ENCODE measurements at regions not wholly inside any gene's neighbourhood (a gene's known extent, or its start where the extent isn't known, plus 50 kb on each side); places are given as distances from the start of the nearest gene placed in this dataset.

DNA sequence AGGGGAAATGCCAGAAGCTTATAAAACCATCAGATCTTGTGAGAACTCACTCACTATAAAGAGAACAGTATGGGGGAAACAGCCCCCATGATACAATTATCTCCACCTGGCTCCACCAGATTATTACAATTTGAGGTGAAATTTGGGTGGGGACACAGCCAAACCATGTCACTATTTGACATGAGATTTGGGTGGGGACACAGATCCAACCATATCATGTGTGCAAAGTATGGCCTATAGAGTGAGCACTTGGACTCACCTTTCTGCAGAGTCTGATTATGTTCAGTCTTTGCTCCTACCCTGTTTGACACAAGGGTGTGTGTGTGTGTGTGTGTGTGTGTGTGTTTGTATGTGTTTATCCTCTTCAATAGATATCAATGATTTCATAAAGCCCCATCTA lies 287.5 kb downstream of the ZNF536 start:
- no peak for DNase-seq (ENCODE audit: low read depth)

DNA sequence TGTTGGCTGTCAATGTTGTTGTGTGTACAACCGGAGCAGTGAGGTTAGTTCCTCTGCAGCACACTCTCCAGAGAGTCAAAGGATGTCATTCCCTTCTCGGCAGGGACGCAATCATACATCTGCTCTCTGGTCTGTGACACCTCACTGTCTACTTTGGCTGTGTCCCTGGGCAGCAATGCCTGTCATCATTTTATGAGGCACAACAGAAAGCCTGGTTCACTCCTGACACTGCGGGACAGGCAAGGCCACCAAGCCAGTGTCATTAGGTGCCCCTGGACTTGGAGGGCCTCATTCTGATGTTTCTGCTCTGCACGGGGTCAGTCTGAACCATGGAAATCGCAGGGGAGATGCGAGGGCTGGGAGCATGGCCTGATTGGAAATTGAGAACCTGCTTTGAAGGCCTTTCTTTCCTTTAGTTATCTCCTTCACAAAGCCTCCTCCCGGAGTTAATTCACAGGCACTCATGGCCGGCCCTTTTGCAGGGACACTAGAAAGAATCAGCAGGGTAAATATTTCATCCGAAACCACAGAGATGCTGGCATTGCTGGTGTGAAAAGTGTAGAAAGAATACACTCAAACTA lies 284.4 kb downstream of the ZNF536 start:
- no peak for DNase-seq (ENCODE audit: low read depth)

DNA sequence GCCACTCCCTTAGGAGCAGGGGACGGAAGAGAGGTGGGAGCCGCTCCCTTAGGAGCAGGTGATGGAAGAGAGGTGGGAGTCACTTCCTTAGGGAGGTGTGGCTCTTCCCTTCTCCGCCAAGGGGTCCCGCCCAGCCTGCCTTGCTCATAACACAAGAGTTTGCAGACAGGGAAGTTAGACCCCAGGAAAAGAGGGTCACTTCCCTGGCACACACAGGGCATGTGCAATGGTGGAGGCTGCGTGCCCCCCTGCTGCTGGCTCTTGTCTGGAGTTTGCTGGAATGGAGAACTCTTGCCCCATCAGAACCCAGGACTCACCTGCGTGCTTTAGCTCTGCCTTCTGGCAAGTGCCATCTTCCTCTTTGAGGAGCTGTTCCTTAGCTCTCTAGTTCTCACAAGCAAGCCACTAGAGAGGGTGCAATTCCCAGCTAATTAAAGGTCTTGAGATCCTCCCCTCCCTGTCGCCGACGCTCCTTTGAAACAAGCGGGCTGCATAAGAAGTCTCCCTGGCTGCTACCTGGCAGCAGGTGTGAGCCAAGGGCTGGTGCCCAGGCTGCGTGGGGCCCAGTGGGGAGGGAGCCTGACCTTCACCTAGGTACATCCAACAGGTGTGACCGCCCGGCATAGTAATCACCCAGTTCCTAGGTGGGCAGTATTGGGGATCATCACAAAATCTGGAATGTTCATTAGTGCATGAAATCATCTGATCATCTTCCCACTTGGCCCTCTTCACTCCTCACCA lies 281.6 kb downstream of the ZNF536 start:
- DNase-seq (ENCODE audit: low read depth): no peak

DNA sequence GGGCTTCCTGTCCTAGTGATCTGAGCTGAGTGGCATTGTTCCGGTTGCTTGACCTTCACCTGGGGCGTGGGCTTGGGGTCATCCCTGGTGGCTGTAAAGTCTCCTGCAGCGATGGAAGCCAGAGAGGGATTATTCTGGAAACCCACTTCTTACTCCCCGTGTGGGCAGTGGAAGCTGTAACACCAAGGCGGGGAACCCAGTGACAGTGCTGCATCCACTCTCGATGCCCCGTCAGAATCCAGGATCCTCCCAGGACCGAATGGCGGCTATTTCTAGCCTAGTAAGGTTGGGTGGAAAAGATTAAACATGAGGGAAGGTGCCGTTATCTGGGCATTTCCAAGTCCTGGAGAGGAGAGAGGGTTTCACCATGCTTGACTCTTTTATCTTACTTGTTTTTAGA lies 280.6 kb downstream of the ZNF536 start:
- DNase-seq (ENCODE audit: low read depth): no peak

DNA sequence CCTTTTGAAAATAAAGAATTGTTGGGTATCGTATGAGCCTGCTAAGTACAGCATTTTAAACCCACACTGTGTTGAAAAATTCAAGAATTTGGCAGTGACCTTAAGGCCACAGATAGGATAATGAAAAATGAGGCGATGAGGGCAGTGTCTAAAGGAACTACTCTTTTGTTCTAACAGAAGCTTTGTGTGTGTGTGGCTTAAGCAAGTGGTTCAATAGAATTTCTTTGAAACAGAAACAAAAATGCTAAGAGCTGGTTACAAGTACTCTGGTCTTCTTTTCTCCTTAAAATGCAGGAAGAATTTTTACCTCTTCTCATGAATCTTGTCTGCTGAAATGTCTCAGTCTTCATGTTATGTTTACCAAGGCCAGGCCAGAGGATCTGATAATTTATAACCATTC lies 279.5 kb downstream of the ZNF536 start:
- no peak for DNase-seq (ENCODE audit: low read depth)

DNA sequence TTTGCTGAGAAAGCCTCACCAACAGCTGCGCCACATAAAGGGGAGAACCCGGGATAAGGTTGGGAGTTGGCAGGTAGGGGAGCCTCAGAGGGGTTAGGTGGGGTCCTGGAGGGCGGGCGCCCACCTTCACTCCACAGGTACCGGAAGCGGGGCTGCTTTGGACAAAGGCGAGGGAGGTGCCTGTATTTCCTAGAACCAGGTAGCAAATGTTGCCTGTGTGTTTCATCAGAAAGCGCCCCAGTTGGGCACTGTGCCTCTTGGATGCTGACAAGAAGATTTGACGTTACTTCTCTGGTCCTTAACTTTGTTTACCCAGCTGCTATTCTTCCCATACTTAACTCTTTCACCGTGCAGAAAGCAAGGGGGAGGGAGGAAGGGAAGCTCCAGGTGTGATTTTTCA lies 278.9 kb downstream of the ZNF536 start:
- DNase-seq (ENCODE audit: low read depth): no peak

DNA sequence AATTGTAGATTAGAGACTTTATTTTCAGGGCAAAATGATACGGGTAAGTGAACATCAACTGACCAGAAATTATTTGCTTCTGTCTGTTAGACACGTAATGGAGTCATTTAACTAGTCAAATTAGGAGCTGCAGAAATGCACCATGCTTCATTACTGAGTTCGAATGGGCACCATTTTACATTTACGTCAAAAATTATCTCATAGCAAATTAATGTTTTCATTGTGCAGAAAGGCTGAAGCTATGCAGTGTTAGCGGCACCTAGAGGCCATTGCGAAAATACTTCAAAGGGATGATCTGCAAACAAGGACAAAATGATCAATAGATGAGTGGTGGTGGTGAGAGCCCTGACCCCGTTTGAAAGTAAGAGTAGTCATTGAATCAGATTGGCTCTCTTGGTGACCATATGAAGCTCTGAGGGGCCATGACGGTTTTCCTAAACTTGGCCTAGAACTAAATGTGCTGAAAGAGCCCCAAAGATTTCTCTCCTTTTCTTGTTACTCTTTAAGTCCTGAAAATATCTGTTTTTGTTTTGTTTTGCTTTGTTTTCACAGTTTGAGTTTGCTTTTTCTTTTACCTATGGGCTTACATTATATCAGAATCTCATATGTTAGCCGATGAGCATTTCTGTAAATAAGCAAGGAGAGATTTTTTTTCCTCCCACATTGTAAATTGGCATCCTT lies 277.9 kb downstream of the ZNF536 start:
- no peak for DNase-seq (ENCODE audit: low read depth)

DNA sequence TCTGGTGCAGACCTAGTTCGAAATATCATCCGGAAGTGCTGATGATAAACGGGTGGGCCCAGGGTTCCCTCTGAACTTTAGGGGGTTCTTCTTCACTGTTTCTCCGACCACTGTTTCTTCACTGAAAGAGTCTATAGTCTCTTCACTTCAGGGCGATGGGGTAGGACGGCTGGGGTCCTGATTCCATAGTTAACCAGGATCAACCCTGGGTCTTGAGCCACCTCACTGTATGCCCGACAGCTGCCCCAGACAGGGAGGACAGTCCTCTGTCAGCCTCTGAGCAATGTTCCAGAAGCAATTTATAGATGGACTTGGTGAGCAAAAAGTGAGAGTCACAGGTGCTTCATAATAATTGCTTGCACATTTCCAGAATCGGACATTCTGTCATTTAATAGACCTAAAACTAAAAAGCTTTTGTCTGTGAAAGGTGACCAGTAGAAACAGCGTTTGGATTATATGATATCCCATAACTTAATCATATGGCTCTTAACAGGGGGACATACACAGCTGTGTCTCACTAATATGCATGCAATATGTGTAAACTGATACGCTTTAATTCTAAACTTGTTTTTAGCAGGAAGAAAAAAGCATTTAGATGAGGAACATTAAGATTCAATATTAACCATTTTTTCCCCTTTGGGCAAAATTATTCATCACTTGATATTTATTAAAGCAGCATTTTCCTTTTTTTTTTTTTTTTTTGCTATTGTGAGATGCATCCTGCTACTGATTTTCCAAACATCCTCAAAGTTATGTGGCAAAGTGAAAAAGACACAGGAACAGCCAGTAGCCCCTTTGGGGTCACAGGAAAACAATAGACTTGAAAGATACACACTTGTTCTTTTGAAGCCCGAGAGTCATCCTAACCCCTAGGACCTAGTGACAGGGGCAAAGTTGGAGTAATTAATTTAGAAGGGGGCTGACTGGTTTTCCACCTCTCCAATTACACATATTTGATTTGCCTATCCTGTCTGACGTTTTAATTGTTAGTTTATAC lies 277.0 kb downstream of the ZNF536 start:
- no peak for DNase-seq (ENCODE audit: low read depth)

DNA sequence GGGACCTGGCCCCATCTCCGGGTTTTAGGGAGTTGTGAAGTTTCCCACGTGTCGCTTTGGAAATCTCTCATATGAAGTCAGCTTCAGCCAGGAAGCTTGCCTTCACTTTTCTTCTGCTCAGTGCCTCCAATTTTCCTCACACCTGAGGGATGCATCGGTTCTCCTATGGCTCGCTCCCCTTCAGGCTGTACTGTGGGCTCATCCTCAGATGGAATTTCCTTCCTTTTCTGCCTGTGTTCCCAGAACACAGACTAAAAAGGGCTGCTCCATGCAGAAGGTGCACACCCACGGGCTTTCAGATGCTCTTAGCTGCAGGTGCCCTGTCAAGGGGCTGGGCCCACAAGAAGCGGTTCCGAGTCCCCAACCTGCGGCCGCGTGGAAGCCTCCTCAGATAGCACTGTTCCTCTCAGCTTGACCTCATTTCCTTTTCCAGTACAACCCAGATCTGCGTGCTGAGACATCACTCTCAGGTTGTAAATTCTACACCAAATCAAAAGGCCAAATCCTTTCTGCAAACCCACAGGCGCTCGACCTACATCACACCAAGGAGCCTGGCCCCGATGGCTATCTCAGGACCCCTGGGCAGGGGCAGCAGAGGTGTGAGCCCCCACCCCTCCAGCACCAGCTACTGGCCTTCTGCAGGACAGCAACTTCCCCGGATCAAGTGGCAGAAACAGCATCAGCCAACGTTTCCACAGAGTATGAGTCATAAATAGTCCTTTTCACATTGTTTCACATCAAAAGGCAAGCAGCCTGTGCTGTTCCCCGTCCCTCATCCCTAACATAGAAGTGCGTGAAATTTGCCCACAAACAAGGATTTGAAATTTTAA lies 275.9 kb downstream of the ZNF536 start:
- no peak for DNase-seq (ENCODE audit: low read depth)

DNA sequence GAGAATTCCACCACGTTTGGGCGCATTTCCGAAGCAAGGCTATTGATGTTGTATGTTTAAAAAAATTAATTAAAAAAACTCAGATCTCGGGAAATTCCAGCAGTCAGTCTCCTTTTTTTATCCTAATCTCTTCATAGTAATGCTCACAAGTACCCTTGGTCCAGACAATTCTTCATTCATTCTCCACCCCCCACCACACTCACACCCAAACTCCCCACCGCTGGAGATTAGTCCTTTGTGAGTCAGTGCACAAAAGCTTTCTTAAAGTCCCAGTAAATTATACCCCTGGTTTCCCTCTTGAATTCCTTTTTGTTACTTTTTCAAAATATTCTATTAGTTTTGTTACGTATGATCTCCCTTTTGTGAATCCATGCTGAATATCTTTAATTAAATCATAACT lies 274.6 kb downstream of the ZNF536 start:
- DNase-seq (ENCODE audit: low read depth): no peak

DNA sequence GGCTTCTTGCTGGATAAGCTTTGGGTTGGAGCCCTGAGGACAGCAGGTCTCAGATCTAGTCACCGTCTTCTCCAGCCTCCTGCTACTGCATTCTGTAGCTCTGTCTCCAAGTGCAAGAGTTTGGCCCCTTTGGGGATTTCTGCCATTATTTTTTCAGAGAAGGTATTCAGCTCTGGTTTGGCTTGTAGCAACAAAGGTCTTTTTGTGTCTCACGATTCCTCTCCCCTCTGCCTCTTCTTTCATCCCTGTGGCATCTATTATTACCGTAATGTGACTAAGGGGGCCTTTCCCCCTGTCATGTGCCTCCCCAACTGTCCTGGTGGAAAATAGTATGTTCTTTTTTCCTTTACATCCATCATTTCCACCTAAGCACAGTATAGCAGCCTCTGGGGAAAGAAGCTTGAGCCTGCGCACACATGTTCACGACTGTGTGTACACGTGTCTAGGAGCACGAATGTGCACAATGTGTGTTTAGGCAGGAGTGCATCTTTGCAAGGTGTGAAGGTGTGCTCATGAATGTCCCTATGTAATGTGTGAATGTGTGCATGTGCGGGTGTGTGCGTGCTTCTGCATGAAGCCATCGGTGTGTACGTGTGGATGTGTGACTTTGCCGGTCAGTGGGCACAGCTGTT lies 273.9 kb downstream of the ZNF536 start:
- DNase-seq (ENCODE audit: low read depth): no peak

DNA sequence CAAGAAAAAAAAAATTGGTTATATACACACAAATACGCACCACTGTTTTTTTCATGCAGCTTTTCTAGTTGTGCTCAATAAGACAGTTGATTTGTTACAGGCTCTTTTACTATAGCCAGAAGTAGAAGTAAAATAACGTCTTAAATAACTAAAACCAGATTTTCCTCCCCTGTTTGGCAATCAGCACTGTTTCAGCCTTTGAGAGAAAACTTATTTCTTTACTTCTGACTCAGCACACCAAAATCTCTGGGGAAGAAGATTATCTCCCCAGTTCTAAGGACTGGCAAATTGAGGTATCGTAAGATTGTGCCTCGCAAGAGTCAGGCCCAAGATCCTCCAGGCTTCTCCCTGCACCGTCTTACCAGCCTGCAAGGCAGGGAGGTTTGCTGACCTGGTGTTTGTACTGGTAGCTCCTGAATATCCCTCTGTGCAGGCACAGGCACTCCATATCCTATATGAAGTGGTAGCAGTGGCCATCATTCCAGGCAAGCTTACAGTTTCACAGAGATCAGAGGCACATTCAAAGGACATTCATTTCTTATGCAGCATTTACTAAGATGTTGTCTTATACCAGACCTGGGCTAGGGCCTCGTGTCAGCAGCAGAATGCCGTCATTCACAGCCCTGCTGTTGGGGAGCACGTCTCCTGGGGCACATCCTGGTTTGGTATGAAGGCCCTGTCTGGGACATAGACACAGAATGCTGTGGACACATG lies 268.2 kb downstream of the ZNF536 start:
- no peak for DNase-seq (ENCODE audit: low read depth)

DNA sequence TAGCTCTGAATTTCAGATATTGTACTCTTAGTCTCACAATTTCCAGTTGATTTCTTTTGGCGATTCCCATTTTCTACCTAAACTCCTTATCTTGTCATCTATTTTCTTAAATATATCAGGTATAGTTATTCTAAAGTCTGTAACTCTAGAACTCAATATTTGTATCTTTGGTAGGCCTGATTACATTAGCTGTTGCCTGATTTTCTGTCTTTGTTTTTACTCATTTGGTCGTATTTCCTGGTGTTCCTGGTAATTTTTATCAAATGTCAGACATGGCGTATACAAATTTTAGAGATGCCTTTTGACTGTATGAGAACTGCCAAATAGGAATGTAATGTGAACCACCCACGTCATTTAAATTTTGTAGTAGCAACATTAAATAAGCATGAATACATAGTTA lies 266.7 kb downstream of the ZNF536 start:
- DNase-seq (ENCODE audit: low read depth): no peak

DNA sequence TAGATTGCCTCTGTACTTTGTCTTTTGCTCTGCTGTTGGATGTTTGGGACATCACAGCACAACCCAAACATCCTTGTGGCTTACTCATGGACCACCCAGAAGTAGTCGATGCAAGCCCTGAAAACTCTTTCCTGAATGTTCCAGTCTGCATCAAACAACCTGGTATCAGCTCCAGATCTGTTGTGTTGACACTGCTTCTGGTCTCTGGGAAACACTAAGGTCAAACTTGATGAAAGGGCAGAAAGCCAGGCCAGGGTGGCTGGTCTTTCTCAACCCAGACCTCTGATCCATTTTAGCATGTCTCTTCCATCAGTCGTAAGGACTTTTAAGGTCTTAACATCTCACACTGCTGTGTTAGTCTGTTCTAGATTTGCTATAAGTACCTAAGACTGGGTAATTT lies 265.7 kb downstream of the ZNF536 start:
- no peak for DNase-seq (ENCODE audit: low read depth)

DNA sequence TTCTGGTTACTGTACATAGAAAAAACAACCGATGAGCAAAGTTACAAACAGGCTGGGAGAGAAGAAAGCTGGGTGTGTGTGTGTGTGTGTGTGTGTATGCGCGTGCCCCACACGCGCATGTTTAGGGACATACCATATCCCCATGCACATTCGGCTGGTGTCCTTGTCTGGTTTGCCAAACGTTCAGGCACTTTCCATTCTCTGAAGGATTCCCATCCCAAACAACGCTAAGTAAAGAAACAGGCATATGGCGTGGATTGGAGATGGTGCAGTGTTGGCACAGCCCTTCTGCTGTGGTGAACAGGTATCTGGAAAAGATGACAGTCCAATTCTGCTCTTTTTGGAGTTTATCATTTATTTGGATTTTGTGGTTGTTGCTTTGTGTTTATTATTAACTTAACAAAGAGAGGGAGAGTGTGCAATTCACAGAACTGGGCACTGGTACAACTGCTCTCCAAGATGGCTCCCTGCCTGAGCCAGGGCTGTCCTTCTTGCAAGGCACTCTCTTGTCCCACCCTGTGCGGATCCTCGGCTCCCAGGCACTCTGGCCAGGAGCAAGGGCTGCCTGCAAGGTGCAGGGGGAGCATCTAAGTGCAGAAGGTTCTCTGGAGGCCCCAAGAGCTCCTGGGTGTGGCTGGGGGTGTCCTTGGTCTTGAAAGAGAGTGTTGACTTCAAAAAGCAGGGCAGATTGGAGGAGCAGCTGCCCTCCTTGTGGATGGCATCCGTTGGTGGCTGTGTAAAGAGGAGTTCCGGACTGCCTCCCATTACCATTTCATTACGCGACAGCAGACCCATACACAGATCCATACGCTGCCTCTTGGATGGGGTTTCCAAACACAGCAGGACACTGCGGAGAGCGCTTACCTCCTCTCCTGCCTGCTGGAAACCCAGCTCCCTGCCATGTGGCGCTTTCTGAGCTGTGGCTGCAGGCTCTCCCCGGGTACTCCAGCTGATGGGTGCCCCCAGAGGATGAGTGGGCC lies 263.1 kb downstream of the ZNF536 start:
- DNase-seq (ENCODE audit: low read depth): no peak

DNA sequence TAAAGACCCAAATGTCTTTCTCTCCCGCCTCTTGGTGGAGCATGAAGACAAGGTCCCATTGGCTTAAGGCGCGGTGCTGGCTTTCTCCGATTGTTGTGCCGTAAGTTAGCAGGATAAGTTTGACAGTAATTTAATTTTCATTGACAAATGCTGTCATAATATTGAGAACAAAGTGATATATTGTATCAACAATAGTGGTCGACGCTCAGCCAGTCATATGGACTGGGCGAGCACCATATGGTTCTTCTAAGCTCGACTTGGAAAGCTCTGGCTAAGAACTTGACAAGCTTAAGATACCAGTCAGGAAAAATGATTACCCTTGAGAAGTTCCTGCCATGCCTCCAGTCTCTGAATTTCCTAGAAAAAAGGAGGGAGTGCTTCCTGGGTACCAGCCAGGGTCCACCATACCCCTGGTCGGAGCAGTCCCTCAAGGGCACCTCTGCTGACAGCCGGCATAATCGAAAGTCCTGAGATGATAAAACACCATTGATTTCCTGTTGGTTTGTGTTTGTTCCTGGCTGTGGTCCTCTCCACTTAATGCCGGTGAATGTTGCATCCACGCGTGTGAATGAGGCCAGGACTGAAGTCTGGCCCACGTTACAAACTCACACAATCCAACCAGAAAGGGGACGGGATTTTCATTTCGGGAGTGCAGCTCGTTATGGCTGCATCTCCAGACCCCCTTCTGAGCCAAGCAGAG lies 262.1 kb downstream of the ZNF536 start:
- DNase-seq (ENCODE audit: low read depth): no peak

DNA sequence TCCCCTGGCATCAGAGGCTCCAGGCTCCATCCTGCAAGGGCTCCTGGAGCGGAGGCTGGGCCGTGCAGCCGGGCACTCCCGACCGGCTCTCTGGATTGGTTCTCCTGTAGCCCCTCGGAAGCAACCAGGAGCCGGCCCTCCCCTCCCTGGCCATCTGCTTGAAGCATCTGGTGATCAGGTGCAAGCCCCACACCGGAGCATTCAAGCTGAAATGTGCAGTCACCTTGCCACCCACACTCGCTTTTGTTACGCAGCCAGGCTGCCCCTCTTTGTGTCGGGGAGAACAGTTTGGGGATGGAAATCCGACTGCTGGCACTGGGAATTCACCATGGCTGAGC lies 258.8 kb downstream of the ZNF536 start:
- no peak for DNase-seq (ENCODE audit: low read depth)

DNA sequence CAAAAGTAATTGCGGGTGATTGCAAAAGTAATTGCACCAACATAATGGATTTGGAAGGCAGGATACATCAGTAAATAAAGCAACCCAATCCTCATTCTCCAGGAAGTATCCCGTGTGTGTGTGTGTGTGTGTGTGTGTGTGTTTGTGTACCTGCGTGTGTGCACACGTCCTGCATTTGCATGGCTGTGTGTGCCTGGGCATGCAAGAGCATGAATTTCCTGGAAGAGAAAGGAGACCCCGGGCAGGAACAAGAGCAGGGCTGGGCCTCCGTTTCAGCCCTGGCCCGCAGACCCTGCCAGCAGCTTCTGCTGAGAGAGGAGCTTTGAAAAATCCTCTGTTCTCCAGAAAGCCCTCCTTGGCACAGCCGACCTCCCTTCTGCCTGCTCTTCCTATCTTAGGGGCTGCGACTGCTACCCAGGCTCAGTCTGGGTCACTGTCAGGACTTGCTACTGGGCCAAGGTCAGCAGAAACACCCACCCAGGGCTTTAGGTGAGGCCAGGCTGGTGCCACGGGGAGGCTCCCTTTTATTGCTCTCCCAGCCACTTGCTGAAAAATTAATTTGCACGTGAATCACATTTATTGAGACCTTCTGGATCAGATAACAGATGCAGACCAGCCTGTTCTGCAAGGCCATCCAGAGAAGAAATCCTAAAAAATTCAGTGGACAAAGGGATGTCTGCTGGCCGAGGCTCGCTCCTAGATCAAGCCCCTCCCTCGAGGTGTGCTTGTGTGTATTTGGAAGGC lies 258.3 kb downstream of the ZNF536 start:
- no peak for DNase-seq (ENCODE audit: low read depth)

All from stimulated activated CD8-positive, alpha-beta memory T cell treated with anti-CD3 and anti-CD28 coated beads, Interleukin-15, amount 100 ng/mL, for 24 hours (primary cell).